ENCODE measurements at regions not wholly inside any gene's neighbourhood (a gene's known extent, or its start where the extent isn't known, plus 50 kb on each side); places are given as distances from the start of the nearest gene placed in this dataset.

GRCh38 chr15:61798631-61799030, 261.6 kb downstream of the VPS13C start:
- no peak for DNase-seq

GRCh38 chr15:61796056-61796455, 264.2 kb downstream of the VPS13C start:
- peak; percentile 69 for DNase-seq

- peak; percentile 61 for DNase-seq
Observed at GRCh38 chr15:61794881-61795280, 265.4 kb downstream of the VPS13C start.

- DNase-seq = peak; percentile 27
Observed at GRCh38 chr15:61794276-61794675, 266.0 kb downstream of the VPS13C start.

GRCh38 chr15:61784734-61785133, 275.5 kb downstream of the VPS13C start:
- DNase-seq = no peak

GRCh38 chr15:61780278-61780980, 279.8 kb downstream of the VPS13C start:
- peak; percentile 38 for DNase-seq

- DNase-seq = no peak
Observed at GRCh38 chr15:61777689-61778088, 282.6 kb downstream of the VPS13C start.

GRCh38 chr15:61769557-61769956, 290.7 kb downstream of the VPS13C start:
- no peak for DNase-seq

- no peak for DNase-seq
Observed at GRCh38 chr15:61768131-61768530, 292.1 kb downstream of the VPS13C start.

- DNase-seq = no peak
Observed at GRCh38 chr15:61764981-61765380, 295.3 kb downstream of the VPS13C start.

- no peak for DNase-seq
Observed at GRCh38 chr15:61764141-61764540, 296.1 kb downstream of the VPS13C start.

GRCh38 chr15:61762676-61763075, 297.6 kb downstream of the VPS13C start:
- no peak for DNase-seq

GRCh38 chr15:61759639-61760038, 300.6 kb downstream of the VPS13C start:
- DNase-seq = no peak

GRCh38 chr15:61756071-61756820, 304.0 kb downstream of the VPS13C start:
- no peak for DNase-seq

GRCh38 chr15:61755467-61755866, 304.8 kb downstream of the VPS13C start:
- DNase-seq = no peak

- no peak for DNase-seq
Observed at GRCh38 chr15:61753018-61753710, 307.1 kb downstream of the VPS13C start.

- DNase-seq = no peak
Observed at GRCh38 chr15:61752001-61752400, 308.2 kb downstream of the VPS13C start.

GRCh38 chr15:61750271-61751084, 309.8 kb downstream of the VPS13C start:
- DNase-seq = no peak

GRCh38 chr15:61749169-61749568, 311.1 kb downstream of the VPS13C start:
- DNase-seq = no peak

- DNase-seq = peak; percentile 18
Observed at GRCh38 chr15:61748529-61748928, 311.7 kb downstream of the VPS13C start.

- no peak for DNase-seq
Observed at GRCh38 chr15:61746589-61746988, 313.7 kb downstream of the VPS13C start.

- DNase-seq = no peak
Observed at GRCh38 chr15:61743345-61743909, 316.8 kb downstream of the VPS13C start.

GRCh38 chr15:61742591-61742990, 317.7 kb downstream of the VPS13C start:
- DNase-seq = no peak

Measured in fibroblast of upper back skin (primary cell).